Activated T-helper 1 cell treated with Interleukin-2 at 50 U/mL for 16 hours (primary cell): ENCODE measurements at regions not wholly inside any gene's neighbourhood (a gene's known extent, or its start where the extent isn't known, plus 50 kb on each side); places are given as distances from the start of the nearest gene placed in this dataset.

Source experiments
- DNase-seq: peaks from one replicate; pipeline ENCODE4 v3.0.0-alpha.2; 2020; ENCODE audit warnings: low read depth

- no peak for DNase-seq
Observed at GRCh38 chr14:36465178-36465577, 54.9 kb downstream of the NKX2-1 start.

- DNase-seq = no peak
Observed at GRCh38 chr14:36462890-36463289, 57.1 kb downstream of the NKX2-1 start.

GRCh38 chr14:36455241-36455627 is 64.8 kb downstream of the NKX2-1 start:
- no peak for DNase-seq

DNA sequence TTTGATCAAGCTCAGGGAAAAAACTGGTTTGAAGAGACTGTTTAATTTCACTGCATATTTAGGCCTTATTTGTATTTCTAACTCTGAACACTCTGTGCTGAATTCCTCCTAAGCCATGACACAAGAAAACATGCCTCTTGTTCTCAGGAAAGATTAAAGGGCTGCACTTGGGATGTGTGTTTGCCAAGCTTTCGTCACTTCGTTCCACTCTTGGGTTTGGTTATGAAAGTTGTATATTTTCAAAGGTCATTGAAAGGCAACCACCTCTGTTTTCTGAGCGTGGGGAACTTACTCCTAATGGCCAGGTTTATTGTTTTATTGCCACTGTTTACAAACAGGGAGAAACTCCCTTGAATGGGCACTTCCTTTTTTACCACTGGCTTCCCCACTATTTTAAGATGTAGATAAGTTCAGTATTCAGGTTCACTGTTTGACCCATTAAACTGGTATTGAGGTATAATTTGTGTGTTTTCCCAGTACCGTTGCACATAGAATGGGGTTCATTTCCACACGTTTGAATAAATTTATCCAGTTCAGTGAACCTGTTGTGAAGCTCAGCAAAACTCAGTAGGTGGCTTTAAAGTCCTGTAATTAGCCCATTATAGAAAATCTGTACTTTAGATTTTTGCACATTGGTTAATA is 65.3 kb downstream of the NKX2-1 start:
- no peak for DNase-seq

GRCh38 chr14:36452860-36453259 is 67.2 kb downstream of the NKX2-1 start:
- DNase-seq = no peak

DNA sequence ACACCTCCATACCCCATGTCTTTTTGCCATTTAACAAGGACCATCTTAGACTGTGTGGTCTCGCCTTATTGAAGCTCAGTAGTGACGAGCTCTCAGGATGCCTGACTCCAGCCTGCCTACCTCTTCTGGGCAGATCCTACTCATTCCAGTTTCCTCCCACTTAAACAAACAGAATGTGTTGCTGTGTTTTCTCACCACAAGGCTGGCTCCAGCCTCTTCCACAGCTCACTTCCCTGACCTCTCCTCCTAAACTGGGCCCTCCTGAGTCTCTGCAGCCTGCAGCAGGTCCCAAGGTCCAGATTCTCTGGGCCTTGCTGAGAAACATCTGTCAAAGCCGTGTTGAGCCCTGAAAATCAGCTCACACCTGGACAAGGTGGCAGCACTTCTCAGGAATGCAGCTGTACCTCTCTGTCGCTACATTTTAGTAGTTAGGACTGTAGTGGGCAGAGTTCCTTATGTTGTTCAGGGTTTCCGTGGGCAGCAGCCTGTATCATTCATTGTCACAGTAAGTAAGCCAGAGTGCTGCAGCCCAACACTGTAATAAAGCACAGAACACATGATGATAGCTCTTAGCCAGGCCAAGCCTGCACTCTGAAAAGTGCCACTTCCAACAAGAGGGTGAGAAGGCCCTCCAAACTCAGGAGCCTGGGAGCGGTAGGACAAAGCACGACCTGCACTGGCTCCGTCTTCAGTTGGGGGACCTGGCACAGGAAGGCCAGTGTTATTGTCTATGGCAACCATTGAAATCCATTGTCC is 68.5 kb downstream of the NKX2-1 start:
- no peak for DNase-seq

DNA sequence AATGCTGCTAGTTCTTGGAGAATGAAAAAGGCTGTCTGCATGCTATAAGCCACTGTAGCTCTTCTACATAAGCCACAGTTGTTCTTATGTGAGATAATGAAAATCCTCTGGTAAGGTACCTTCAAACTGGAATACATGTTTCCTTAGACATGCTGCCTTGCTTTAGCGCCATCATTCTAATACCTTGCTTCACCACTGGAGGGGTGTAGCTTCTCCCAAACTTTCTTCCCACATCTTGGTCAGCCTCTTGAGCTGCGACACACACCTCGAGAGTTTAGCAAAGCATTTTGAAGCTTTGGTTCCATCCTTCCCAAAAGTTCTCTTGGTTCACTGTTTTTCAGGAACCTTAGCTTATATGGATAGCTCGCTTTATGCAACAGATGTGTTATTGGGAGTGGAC is 69.5 kb downstream of the NKX2-1 start:
- DNase-seq = no peak

DNA sequence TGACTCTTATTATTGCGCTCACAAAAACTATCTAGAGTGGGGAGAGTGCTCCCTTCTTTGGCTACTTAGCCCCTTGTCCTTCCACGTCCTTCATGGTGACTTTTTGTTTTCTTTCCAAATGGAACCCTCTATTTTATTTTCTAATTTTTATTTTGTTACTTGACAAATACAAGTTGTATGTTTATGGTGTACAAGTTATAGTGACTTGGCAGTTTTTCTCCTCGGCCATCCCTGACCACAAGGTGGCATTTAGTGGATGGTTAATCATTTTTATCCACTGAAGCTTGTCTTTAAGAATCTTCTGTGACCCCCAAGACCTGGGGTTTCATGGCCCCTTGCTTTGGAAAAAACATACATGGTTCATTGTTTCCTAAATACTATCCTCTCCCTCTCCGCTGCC is 70.1 kb downstream of the NKX2-1 start:
- no peak for DNase-seq

- DNase-seq = no peak
Observed at GRCh38 chr14:36443374-36443773, 76.7 kb downstream of the NKX2-1 start.

DNA sequence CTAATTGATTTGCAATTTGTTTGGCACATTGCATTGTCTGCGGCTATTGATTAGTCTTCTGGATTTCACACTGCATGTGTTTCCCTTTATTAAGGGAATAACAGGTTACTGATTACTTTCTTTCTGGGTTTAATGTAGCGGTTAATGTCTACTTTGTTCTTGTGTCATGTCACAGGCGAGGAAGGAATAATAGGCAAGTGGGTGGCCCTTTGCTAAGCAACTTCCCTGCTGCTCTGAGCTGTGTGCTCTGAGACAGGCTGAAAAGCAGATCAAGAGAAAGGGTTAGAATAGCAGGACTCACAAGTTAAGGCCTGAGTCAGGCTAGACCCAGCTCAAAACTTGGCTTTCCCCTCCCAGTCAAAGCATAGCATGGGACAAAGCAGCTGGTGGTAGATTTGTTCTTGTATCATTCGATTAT is 77.2 kb downstream of the NKX2-1 start:
- DNase-seq = no peak

- DNase-seq = no peak
Observed at GRCh38 chr14:36441283-36441682, 78.7 kb downstream of the NKX2-1 start.

GRCh38 chr14:36439766-36440165 is 80.3 kb downstream of the NKX2-1 start:
- DNase-seq = no peak

DNA sequence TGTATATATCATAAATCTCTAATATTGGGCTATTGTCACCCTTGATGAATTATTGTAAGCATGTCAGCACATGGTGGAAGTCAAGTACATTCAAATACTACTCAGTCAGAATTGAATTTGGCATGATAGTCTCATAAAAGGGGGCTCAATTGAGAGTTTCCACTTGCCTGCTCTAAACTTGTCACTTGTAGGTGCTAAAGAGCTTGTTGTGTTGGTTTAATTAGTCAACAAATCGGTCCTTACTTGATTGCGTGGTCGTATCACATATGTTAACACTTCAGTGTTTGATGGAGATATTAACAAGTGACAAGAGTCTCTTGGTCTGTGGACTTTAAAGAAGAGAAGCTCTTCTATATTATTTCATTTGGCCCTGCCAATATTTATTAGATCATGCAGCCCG is 81.1 kb downstream of the NKX2-1 start:
- no peak for DNase-seq

GRCh38 chr14:36430662-36431084 is 89.4 kb downstream of the NKX2-1 start:
- no peak for DNase-seq

- DNase-seq = no peak
Observed at GRCh38 chr14:36430169-36430568, 89.9 kb downstream of the NKX2-1 start.

DNA sequence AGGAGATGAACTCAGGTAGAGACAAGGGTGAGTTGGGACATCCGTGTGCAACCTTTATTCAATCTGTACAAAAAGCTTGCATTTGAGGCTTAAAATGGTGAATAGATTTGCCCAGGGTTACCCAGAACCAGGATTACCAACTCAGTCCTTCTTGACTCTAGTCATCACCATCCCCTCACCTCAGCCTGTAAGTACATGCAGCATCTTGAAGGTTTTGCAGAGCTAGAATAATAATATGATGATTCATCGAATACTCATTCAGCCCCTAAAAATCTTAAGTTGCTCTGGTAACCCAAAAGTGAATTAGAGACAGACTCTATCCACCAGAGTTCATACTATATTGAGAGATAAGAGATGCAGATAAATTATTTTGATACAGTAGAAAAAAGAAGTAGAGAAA is 90.3 kb downstream of the NKX2-1 start:
- DNase-seq = no peak

- no peak for DNase-seq
Observed at GRCh38 chr14:36428350-36428749, 91.7 kb downstream of the NKX2-1 start.

DNA sequence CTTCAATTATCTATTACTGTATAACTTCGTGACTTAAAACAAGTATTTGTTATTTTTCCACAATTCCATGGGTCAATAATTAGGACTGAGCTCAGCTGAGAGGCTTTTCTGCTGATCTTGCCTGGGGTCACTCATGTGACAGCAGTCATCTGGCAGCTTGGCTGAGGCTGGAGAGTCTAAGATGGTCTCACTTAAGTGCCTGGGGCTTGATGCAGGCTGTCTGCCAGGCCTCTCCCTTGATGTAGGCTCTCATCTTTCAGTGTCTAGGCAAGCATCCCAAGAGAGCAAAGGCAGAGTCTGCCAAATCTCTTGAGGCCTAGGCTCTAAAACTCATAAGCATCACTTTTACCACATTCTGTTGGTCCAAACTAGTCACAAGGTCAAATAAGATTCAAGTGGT is 93.2 kb downstream of the NKX2-1 start:
- no peak for DNase-seq

GRCh38 chr14:36426113-36426512 is 93.9 kb downstream of the NKX2-1 start:
- DNase-seq = no peak

DNA sequence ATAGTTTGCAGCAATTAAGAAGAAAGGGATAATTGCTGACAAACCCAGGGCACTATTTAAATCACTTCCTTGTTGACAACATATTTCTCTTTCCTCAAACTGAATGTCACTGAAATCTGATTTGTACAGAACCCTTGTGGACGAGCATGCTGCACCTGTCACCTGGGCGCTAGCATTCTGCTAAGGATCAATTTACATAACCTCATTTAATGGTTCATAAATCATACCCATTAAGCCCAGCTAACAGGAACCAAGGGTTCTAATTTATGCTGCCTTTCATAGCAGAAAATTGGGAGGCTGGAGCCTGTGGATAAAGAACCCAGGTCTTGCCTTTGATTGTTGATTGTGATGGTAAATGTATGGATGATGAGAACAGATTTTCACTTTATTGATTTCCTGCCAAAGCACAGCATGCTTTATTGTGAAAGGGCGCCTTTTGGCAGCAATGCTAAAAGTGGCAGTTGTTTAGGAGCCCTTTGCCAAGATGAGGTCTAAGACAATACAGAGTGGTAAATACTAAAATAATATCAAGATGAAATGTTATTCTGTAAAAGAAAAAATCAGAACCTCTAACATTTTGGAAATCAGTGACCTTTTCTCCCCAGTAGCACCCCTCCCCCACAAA is 95.4 kb downstream of the NKX2-1 start:
- DNase-seq = no peak

DNA sequence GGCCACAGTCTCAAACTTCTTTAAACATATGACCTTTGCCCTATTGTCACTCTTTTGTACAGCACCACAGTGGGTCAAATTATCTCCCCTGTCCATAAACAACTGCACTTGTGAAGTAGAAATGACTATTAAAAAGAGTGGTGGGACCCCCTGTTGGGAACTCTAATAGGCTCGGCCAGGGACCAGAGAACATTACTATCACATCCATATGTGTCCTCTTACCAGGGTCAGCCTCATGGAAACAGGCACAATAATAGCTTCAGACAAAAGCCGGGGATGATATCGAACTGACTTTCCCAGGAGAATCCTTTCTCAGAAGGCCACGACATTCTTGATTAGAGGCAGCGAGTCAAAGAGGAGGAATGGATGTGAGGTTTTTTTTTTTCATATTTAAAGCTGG is 96.6 kb downstream of the NKX2-1 start:
- no peak for DNase-seq

DNA sequence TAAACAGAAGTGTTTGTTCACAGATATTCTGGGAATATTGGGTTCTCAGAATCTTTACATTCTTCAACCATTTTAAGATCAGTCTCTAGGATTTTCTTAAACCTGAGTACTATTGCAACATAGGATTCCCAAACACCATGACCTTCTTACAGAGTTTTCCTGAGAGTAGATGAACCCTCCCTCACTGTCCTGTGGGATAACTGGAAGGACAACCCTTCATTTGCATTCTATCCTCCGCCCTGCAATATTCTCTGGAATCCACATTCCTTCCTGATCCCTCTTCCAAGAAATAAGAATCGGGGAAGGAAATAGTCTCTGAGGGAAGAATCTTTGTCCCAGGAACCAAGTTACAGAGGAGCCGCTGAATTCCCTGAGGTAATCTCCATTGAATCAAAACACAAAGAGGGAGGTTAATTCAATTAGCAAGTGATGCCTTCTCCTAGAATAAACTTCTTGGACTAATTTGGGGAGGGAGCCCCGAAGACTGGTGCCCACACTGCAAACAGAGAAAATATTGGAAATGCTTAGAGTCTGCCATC is 99.8 kb upstream of the MBIP start:
- no peak for DNase-seq

DNA sequence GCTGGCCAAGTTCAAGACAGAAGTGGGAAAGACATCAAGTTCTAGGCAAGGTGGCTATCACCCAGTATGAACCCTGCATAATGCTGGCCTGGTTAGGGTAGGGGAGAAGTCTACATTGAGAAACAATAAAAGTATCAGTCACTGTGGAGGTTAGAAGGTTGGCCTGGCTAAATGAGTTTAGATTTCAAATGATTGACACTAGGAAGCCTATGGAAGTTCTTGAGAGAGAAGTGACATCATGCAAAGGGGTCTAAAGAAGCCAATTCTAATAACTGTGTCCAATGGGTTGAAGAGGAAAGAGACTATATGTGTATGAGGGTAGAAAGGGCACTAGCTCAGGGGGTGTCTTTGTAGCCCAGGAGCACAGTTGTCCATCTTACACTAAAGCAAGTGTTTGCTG is 98.5 kb upstream of the MBIP start:
- no peak for DNase-seq
